NCI-H2029 (cell line): ENCODE measurements at regions not wholly inside any gene's neighbourhood (a gene's known extent, or its start where the extent isn't known, plus 50 kb on each side); places are given as distances from the start of the nearest gene placed in this dataset.
A peak's percentile ranks its signal among the peaks of the same experiment; 100 is the strongest.
"Not testable (repeated sequence)": the region's sequence is repeated elsewhere in the genome, so short reads cannot be mapped to it uniquely, and the experiment has no call there.

Experiments
- DNase-seq: peaks from one replicate; lab custom pipeline; 2025; lab: John Stamatoyannopoulos, UW

- DNase-seq, result no peak
Measured at GRCh38 chr16:85240982-85241924, 129.0 kb upstream of the CIBAR2 start.

- DNase-seq, result no peak
Measured at GRCh38 chr16:85242140-85242539, 129.9 kb upstream of the CIBAR2 start.

GRCh38 chr16:85243308-85243707, 131.0 kb upstream of the CIBAR2 start:
- DNase-seq, result no peak

DNA sequence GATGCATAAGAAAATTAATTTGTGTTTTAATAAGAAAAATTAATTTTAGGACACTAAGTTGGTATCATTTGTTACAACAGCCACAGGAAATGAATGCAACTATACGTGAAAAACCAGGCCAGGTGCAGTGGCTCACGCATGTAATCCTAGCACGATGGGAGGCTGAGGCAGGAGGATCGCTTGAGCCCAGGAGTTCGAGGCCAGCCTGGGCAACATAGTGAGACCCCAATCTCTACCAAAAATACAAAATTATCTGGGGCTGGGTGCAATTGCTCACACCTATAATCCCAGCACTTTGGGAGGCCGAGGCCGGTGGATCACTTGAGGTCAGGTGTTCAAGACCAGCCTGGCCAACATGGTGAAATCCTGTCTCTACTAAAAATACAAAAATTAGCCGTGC, 132.2 kb upstream of the CIBAR2 start:
- not testable (repeated sequence) for DNase-seq

DNA sequence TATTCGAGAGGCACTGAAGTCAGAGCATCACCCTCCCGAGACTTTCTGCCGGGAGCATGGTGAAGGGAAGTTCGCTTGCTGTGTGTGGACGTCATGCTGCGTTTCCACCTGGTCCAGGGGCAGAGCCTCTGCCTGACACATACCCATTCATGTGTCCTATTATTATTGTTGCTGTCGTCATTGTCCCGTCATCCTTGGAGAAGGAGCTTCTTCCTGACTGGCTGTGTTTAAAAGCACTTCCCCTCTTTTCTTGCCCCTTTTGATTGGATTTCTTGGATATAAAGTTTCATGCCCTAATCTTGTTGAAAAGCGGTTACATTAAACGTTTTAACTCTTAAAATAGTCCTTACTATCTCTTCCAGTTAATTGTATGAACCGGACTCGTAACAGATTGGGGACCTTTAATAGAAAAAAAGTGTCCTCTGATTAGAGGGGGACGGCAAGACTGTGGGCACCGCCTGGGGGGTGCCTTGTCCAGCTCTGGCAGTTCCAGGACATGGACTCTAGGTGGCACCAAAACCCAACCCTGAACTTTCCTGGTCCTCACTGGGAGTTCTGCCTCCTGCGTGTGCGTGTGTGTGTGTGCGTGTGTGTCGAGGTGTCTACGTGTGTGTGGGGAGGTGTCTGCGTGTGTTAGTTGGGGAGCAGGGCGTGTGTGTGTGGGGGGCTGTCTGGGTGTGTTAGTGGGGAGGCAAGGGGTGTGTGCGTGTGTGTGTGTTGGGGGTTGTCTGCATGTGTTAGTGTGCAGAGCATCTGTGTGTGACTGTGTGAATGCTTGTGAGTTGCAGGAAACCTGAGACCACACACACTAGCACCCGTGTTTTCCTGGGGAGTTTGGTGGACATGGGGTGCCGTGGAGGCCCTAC, 133.3 kb upstream of the CIBAR2 start:
- DNase-seq, result peak; percentile 14

- DNase-seq, result no peak
Measured at GRCh38 chr16:85246473-85246872, 134.2 kb upstream of the CIBAR2 start.

DNA sequence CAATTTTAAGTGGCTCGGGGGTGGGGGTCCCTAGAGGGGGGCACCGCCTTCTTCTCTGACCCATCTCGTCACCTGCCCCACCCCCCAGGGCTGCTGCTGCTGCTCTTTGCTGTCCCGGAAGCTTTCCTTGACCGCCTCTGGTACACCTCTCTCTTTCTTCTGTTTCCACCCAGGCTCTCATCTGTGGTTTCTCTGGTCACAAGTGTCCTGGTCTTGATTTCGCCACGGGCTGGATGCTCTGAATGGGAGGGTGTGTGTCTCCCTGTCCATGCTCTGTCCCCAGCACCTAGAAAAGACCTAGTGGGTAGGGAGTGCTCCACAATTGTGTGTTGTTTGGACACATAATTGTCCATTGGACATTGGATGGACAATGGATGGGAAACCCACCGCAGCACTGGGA, 134.7 kb upstream of the CIBAR2 start:
- DNase-seq, result no peak

- no peak for DNase-seq
Measured at GRCh38 chr16:85248342-85248741, 136.1 kb upstream of the CIBAR2 start.

- DNase-seq, result no peak
Measured at GRCh38 chr16:85248857-85249256, 136.6 kb upstream of the CIBAR2 start.

DNA sequence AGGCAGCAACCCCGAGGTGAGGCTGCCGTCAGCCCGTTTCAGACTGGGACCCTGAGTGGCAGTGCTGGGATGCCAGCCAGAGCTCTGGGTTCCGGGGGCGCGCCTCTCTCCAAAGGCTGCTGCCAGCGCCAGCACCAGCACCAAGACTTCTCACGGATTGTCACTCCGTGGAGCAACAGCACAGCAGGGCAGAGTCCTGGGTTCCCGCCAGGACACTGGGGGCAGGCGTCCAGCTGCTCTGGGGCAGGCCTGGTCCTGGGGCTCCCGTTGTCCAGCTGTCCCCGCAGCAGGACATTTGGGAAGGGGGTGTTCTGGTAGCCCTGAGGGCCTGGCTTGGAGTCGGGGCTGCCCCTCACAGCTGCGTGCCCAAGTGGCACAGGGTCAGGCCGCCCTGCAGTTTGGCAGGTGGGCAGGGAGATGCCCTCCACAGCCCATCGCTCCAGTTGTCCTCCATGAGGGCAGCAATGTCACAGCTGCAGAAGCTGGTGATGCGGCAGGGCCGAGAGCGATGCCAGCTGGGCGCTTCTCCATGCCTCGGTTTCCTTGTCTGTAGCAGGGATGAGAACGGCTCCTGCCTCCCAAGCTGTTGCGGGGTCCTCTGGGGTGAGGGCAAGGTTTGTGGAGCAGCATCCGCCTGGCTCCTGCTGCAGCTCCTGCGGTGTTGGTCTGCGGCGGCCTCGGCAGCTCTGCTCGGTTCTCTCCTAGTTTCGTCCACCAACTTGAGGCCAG, 137.3 kb upstream of the CIBAR2 start:
- DNase-seq, result no peak

GRCh38 chr16:85250147-85250463, 137.8 kb upstream of the CIBAR2 start:
- DNase-seq, result no peak

GRCh38 chr16:85250609-85251223, 138.4 kb upstream of the CIBAR2 start:
- DNase-seq, result no peak

DNA sequence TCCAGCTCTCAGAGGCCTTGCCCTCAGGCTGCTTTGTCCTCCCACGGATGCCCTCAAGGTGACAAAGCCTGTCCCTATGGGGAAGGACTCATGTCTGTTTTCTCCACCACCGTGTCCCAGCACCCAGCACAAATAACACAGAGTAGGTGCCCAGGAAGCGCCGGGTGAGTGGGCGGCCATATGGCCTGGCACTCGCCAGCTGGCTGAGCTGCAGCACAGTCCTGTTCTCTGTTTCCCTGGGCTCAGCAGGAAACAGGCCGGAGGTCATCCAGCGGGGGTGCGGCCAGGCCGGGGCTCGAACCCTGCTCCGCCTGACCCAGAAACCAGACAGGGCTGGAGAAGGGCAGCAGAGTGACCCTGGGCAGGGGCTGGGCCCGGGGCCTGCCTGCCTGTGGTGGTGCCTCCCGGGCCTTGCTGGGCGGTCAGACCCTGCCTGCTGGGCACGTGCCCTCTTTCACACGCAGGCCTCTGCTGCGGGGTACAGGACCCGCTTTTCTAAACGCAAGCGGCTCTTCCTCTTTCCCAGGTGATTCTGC, 139.0 kb upstream of the CIBAR2 start:
- no peak for DNase-seq

- no peak for DNase-seq
Measured at GRCh38 chr16:85252014-85252413, 139.7 kb upstream of the CIBAR2 start.

DNA sequence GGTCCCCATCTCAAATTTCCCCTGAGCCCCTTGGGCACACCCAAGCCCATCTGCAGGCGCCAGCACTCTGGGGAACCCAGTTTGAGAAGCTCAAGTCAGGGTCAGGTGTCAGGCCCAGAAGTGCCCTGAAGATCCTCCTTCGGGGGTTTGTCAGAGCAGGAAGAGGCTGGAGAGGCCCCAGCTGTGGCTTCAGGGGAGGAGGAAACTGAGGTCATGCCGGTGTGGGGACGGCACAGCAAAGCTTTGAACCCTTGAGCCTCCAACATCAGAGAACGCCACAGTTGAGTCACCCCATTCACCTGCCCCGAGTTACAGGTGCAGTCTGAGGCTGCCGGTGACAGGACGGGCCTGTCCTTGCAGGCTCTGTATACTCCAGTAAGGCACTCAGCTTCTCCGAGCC, 140.2 kb upstream of the CIBAR2 start:
- DNase-seq, result no peak

- no peak for DNase-seq
Measured at GRCh38 chr16:85253084-85253941, 141.0 kb upstream of the CIBAR2 start.

DNA sequence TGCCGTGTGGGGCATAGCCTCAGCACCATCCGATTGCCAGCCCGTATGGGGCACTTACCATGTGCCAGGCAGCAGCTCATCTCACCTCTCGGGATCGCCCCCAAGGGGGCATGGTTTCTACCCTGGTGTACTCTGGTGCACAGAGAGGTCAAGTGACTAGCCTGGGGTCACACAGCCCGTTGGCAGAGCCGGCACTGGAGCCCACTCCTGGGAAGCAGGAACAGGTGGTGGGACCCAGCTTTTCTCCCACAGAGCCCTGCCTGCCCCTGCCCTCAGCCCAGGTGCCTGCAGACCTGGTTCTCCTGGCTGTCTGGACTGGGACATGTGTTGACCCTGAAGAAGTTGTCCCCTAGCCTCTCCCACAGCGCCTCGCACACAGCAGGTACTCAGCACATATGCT, 141.8 kb upstream of the CIBAR2 start:
- DNase-seq, result no peak

GRCh38 chr16:85254921-85255320, 142.6 kb upstream of the CIBAR2 start:
- no peak for DNase-seq

GRCh38 chr16:85255777-85256176, 143.5 kb upstream of the CIBAR2 start:
- no peak for DNase-seq

DNA sequence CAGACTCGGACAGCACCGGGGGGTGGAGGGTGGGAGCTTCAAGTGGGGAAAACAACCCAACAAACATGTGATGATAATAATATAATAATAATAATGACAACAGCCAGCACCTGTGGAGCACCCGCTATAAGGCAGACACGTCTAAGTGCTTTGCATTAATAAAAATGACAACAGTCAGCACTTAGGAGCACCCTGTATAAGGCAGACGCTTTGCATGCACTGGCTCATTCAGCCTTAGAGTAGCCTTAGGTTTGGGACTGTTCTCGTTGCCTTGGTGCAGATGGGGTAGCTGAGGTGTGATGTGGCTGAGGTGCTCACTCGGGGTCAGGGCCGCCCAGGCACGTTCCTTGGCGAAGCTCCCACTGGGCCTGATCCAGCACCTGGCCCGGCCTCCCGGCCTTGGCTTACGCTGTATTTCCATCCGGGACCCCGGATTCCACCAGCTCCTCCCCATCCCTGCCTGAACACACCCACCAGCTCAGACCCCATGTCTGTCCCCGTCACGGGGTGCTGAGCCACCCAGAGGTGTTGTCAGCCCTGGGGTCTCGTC, 144.0 kb upstream of the CIBAR2 start:
- DNase-seq, result no peak
